Loucy (cell line): ENCODE measurements at regions not wholly inside any gene's neighbourhood (a gene's known extent, or its start where the extent isn't known, plus 50 kb on each side); places are given as distances from the start of the nearest gene placed in this dataset.

Source experiments
- CTCF ChIP-seq: fragments of 200-600 bp; sonication (generic); conservative IDR thresholded peaks from 2 replicates; pipeline ENCODE4 v1.5.1; 2014; ENCODE audit warnings: mild to moderate bottlenecking, antibody characterized with exemption, low read length
- EZH2phosphoT487 ChIP-seq: fragments of 200-600 bp; IDR thresholded peaks from 2 replicates; pipeline ENCODE4 v1.6.1; 2018; ENCODE audit warnings: antibody characterized with exemption, mild to moderate bottlenecking, moderate library complexity, borderline replicate concordance

GRCh38 chr13:83761631-83762030 lies 120.6 kb downstream of the SLITRK1 start:
- no peak for TF ChIP-seq CTCF
- no peak for TF ChIP-seq EZH2phosphoT487
